ENCODE measurements at regions not wholly inside any gene's neighbourhood (a gene's known extent, or its start where the extent isn't known, plus 50 kb on each side); places are given as distances from the start of the nearest gene placed in this dataset.

GRCh38 chr14:51490205-51490604 is 161.5 kb upstream of the FRMD6 start:
- Histone ChIP-seq H3K27ac (ENCODE audit: extremely low read length, insufficient read depth, low read length) (no peak overlapping the region), H3K9me3 (ENCODE audit: low read length) (no peaks in the 10 kb centered on the region), H3K27me3 (ENCODE audit: control insufficient read depth in 1 of 2, insufficient read depth in 2 of 2, low read length in 2 of 2) (no peaks in the 10 kb centered on the region), H2AFZ (ENCODE audit: low read length) (no peak overlapping the region), H3K79me2 (ENCODE audit: insufficient read depth, low read length) (no peaks in the 10 kb centered on the region), H3K36me3 (replicated peaks in 1 of 2; ENCODE audit: control insufficient read depth in 1 of 2, insufficient read depth in 2 of 2, low read length in 2 of 2) (no peaks in the 10 kb centered on the region), H3K4me2 (ENCODE audit: low read depth, low read length) (no peak overlapping the region), H4K20me1 (ENCODE audit: insufficient read depth, low read length) (no peaks in the 10 kb centered on the region), H3K4me1 (ENCODE audit: insufficient read depth, low read length) (no peaks in the 10 kb centered on the region), H3K9ac (ENCODE audit: insufficient read depth, low read depth, low read length) (no peak overlapping the region), H3K4me3 (replicated peaks in 1 of 3; ENCODE audit: insufficient read depth in 1 of 3, low read depth in 2 of 3, low read length in 3 of 3) (no peak overlapping the region)
- TF ChIP-seq RELA (CRISPR knock-in tag; IDR thresholded peaks at IDR 0.05) (no peak), ZNF670 (CRISPR knock-in tag; IDR thresholded peaks at IDR 0.05; ENCODE audit: borderline replicate concordance) (no peak)
- no TSS peak for BruUV-seq (replicated peaks)
- in situ Hi-C loops (cut with HindIII; ENCODE audit: extremely low pct_ligation_motif_present, low pct_unique_long_range_greater_than_20kb) (no loop called here), intact Hi-C loops (cut with micrococcal nuclease; ENCODE audit: unreplicated experiment) (no loop called here)
- WGBS (ENCODE audit: low lambda C conversion rate) = 4% methylated on average over 3 of the region's 3 CpGs
- no peak for ATAC-seq
- POLR2A ChIA-PET = no interaction called here
- FAIRE-seq = no peak
- no peak for DNase-seq (ENCODE audit: low spot score)
- CTCF ChIA-PET (ENCODE audit: low intra/inter-chr PET ratio, low total read pairs) = no interaction called here

DNA sequence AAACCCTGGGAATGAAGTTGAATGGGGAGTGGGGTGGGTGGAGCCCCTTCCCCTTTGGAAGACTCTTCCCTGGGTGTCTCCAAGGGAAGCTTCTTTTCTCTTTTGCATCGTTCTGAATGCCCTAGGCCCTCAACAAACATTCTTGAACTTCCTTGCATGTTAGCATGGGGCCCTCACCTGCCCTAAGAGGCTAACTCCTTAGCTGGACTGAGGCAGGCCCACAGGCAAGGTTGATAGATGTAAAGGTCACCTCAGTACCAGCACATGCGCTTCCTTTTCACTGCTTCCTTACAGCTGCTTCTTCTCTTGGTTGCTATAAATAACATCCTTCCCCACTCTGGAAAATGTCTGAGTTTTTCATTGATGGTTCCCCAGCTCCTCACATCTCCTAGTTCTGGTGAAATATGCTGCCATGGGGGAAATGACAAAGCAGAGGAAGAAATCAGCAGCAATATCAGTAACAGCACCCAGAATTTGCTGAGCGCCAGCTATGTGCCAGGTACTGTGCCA is 160.6 kb upstream of the FRMD6 start:
- Histone ChIP-seq H2AFZ (ENCODE audit: low read length) (no peak overlapping the region), H3K4me2 (ENCODE audit: low read depth, low read length) (no peak overlapping the region), H3K27ac (ENCODE audit: extremely low read length, insufficient read depth, low read length) (no peak overlapping the region), H3K9ac (ENCODE audit: insufficient read depth, low read depth, low read length) (no peak overlapping the region), H3K79me2 (ENCODE audit: insufficient read depth, low read length) (no peaks in the 10 kb centered on the region), H3K9me3 (ENCODE audit: low read length) (no peaks in the 10 kb centered on the region), H3K27me3 (ENCODE audit: control insufficient read depth in 1 of 2, insufficient read depth in 2 of 2, low read length in 2 of 2) (no peaks in the 10 kb centered on the region), H3K4me3 (replicated peaks in 1 of 3; ENCODE audit: insufficient read depth in 1 of 3, low read depth in 2 of 3, low read length in 3 of 3) (no peak overlapping the region), H3K4me1 (ENCODE audit: insufficient read depth, low read length) (no peaks in the 10 kb centered on the region), H3K36me3 (replicated peaks in 1 of 2; ENCODE audit: control insufficient read depth in 1 of 2, insufficient read depth in 2 of 2, low read length in 2 of 2) (no peaks in the 10 kb centered on the region), H4K20me1 (ENCODE audit: insufficient read depth, low read length) (no peaks in the 10 kb centered on the region)
- FAIRE-seq (no peak), ATAC-seq (no peak), DNase-seq (ENCODE audit: low spot score) (no peak)
- 38% methylated on average over 3 of the region's 3 CpGs for WGBS (ENCODE audit: low lambda C conversion rate)
- BruUV-seq (replicated peaks) = no TSS peak
- ChIA-PET POLR2A (no interaction called here), CTCF (ENCODE audit: low intra/inter-chr PET ratio, low total read pairs) (no interaction called here)
- intact Hi-C loops (cut with micrococcal nuclease; ENCODE audit: unreplicated experiment) (no loop called here), in situ Hi-C loops (cut with HindIII; ENCODE audit: extremely low pct_ligation_motif_present, low pct_unique_long_range_greater_than_20kb) (no loop called here)
- no peak for TF ChIP-seq U2AF1 (optimal IDR thresholded peaks at IDR 0.05; ENCODE audit: low read depth, low read length)
- no peak for TF ChIP-seq JUNB (CRISPR knock-in tag; IDR thresholded peaks at IDR 0.05; ENCODE audit: borderline replicate concordance)
- TF ChIP-seq POLR2G (IDR thresholded peaks at IDR 0.05; ENCODE audit: low read depth, low read length) = no peak
- TF ChIP-seq DZIP1 (CRISPR knock-in tag; IDR thresholded peaks at IDR 0.05) = no peak
- TF ChIP-seq RNF219 (CRISPR knock-in tag; IDR thresholded peaks at IDR 0.05) = no peak
- no peak for TF ChIP-seq HMGA1 (CRISPR knock-in tag; conservative IDR thresholded peaks at IDR 0.05)
- TF ChIP-seq SMARCE1 (IDR thresholded peaks at IDR 0.05; ENCODE audit: borderline replicate concordance) = no peak
- no peak for TF ChIP-seq TBL1XR1 (IDR thresholded peaks at IDR 0.05; ENCODE audit: borderline replicate concordance, low read length, partially characterized antibody)
- no peak for TF ChIP-seq NR2F1 (CRISPR knock-in tag; IDR thresholded peaks at IDR 0.05)
- TF ChIP-seq ZNF746 (CRISPR knock-in tag; IDR thresholded peaks at IDR 0.05) = no peak
- TF ChIP-seq ATAD3A (CRISPR knock-in tag; IDR thresholded peaks at IDR 0.05) = no peak
- TF ChIP-seq, protein P1, sequence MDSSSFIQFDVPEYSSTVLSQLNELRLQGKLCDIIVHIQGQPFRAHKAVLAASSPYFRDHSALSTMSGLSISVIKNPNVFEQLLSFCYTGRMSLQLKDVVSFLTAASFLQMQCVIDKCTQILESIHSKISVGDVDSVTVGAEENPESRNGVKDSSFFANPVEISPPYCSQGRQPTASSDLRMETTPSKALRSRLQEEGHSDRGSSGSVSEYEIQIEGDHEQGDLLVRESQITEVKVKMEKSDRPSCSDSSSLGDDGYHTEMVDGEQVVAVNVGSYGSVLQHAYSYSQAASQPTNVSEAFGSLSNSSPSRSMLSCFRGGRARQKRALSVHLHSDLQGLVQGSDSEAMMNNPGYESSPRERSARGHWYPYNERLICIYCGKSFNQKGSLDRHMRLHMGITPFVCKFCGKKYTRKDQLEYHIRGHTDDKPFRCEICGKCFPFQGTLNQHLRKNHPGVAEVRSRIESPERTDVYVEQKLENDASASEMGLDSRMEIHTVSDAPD (CRISPR knock-in tag; IDR thresholded peaks at IDR 0.05) = no peak

Data from HepG2 (cell line).